ENCODE measurements at regions not wholly inside any gene's neighbourhood (a gene's known extent, or its start where the extent isn't known, plus 50 kb on each side); places are given as distances from the start of the nearest gene placed in this dataset.

DNA sequence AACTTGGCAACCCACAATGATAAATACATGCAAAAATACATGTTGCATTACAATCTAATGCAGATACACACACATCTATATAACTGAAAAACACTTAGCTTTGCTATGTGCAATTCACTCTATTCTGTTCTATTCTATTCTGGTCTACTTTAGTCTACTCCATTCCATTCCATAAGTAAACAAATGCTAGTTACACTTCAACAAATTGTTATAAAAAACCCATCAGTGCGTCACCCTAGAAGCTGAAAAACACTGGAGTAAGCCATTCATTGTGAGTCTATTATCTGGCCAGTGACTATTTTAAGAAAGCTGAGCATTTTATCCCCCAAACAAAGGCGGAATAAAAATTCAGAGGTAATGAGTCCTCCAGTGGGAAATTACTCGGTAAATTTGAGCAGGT is 315.7 kb upstream of the EPHA7 start:
- ATAC-seq (no peak), DNase-seq (no peak)
- 84 to 86% (median 84%) methylated on average over 3 of the region's 3 CpGs for WGBS, 4 donors
- no peak overlapping the region for H3K4me3 ChIP-seq
- no peaks in the 10 kb centered on the region for H3K4me1 ChIP-seq
- TF ChIP-seq, protein P1, sequence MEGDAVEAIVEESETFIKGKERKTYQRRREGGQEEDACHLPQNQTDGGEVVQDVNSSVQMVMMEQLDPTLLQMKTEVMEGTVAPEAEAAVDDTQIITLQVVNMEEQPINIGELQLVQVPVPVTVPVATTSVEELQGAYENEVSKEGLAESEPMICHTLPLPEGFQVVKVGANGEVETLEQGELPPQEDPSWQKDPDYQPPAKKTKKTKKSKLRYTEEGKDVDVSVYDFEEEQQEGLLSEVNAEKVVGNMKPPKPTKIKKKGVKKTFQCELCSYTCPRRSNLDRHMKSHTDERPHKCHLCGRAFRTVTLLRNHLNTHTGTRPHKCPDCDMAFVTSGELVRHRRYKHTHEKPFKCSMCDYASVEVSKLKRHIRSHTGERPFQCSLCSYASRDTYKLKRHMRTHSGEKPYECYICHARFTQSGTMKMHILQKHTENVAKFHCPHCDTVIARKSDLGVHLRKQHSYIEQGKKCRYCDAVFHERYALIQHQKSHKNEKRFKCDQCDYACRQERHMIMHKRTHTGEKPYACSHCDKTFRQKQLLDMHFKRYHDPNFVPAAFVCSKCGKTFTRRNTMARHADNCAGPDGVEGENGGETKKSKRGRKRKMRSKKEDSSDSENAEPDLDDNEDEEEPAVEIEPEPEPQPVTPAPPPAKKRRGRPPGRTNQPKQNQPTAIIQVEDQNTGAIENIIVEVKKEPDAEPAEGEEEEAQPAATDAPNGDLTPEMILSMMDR (IDR thresholded peaks at IDR 0.05), result no peak
- intact Hi-C loops (cut with DNase I), result no loop called here
- no peaks in the 10 kb centered on the region for H3K27me3 ChIP-seq
- H3K36me3 ChIP-seq, result no peaks in the 10 kb centered on the region
- no peaks in the 10 kb centered on the region for H3K9me3 ChIP-seq
- no peak overlapping the region for H3K27ac ChIP-seq

- 89 to 96% (median 92%) methylated on average over 1 of the region's 1 CpG for WGBS, 4 donors
- intact Hi-C loops (cut with DNase I), result no loop called here
Observed at GRCh38 chr6:93731306-93731705, 311.9 kb upstream of the EPHA7 start.

DNA sequence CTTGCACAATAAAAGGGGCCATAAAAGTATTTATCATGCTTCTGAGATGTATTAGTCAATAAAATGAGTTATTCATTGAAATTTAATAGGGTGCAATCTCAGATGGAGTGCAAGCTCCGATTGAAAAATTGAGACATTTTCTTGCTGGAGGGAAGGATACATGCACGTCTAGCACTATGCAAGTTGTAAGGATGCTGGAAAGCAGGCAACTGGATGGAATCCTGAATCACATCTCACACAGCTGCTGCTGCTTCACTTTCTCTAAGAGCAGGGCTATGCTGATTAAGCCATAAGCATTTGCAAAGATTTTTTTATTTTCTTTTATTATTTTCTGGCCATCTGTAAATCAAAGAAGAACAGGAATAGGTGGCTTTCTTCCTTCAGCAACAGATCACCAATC is 308.8 kb upstream of the EPHA7 start:
- H3K27ac ChIP-seq, result no peak overlapping the region
- no peak overlapping the region for H3K4me3 ChIP-seq
- 52 to 65% (median 62%) methylated on average over 2 of the region's 2 CpGs for WGBS, 4 donors
- DNase-seq (no peak), ATAC-seq (no peak)
- H3K9me3 ChIP-seq, result no peaks in the 10 kb centered on the region
- H3K36me3 ChIP-seq, result no peaks in the 10 kb centered on the region
- intact Hi-C loops (cut with DNase I), result no loop called here
- no peaks in the 10 kb centered on the region for H3K27me3 ChIP-seq
- no peak for TF ChIP-seq POLR2A (IDR thresholded peaks at IDR 0.05)
- TF ChIP-seq, protein P1 (IDR thresholded peaks at IDR 0.05), result no peak
- no peaks in the 10 kb centered on the region for H3K4me1 ChIP-seq

More at GRCh38 chr6:93731306-93731705, 311.9 kb upstream of the EPHA7 start:
- Histone ChIP-seq H3K36me3 (no peaks in the 10 kb centered on the region), H3K27me3 (no peaks in the 10 kb centered on the region), H3K4me1 (no peaks in the 10 kb centered on the region), H3K9me3 (no peaks in the 10 kb centered on the region), H3K27ac (no peak overlapping the region), H3K4me3 (no peak overlapping the region)
- TF ChIP-seq, protein P1 (IDR thresholded peaks at IDR 0.05), result no peak
- ATAC-seq (no peak), DNase-seq (no peak)

GRCh38 chr6:93727447-93727846 is 308.1 kb upstream of the EPHA7 start:
- DNase-seq (no peak), ATAC-seq (no peak)
- no peaks in the 10 kb centered on the region for H3K36me3 ChIP-seq
- no peak overlapping the region for H3K4me3 ChIP-seq
- H3K27me3 ChIP-seq, result no peaks in the 10 kb centered on the region
- TF ChIP-seq, protein P1 (IDR thresholded peaks at IDR 0.05), result no peak
- TF ChIP-seq POLR2A (IDR thresholded peaks at IDR 0.05), result no peak
- no peaks in the 10 kb centered on the region for H3K9me3 ChIP-seq
- H3K27ac ChIP-seq, result no peak overlapping the region
- intact Hi-C loops (cut with DNase I), result no loop called here
- no peaks in the 10 kb centered on the region for H3K4me1 ChIP-seq
- WGBS, 4 donors, result 43 to 61% (median 56%) methylated on average over 3 of the region's 3 CpGs

Measured in heart left ventricle (tissue), 16 donors.